ENCODE measurements at regions not wholly inside any gene's neighbourhood (a gene's known extent, or its start where the extent isn't known, plus 50 kb on each side); places are given as distances from the start of the nearest gene placed in this dataset.

DNA sequence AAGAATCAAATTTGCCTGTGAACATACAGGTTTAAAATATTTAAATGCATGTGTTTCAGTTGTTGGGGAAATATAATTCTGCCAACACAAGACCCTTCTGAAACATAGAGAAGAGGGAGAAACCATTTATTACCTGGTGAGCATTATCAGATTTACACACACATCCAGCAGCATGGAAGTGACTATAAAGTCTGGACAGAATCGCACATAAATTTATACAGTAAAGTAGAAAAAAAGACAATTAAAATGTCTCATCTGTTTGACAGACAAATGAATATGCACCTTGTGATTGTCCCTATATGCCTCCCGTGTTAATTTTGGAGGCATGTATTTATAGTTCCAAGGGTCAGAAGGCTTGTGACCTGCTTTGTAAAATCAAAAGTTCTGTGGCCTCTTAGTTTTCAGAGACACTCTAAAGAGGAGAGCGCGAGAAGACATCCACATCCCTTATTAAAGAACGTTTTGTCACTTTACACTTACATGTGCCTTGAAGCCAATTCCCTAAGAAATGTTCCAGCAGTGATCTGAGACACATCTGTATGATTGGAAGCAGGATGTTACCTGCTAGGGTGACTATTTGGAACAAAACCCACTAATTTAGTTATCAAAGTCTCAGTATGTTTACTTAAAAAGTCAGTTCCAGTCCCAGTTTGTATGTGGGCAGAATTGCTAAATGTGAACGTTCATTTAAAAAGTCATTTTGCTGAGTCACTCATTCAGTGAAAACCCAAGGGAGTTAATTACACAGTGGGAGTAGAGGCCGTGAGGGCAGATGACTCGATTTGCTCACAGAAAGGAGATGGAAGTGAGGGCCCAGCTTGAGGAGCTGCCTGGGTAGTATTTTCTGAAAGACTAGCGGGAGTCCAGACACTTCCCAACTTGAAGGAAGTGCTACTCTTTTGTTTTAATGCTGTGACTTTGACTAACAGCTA is 527.6 kb upstream of the MEX3C start:
- H3K9ac ChIP-seq (ENCODE audit: insufficient read depth in 1 of 2, low read length in 2 of 2): no peak overlapping the region
- no peak for DNase-seq
- H3K27me3 ChIP-seq (ENCODE audit: control insufficient read depth in 3 of 3, insufficient read depth in 3 of 3, low read length in 2 of 3): no peaks in the 10 kb centered on the region
- no peak overlapping the region for H3K4me3 ChIP-seq
- H3K27ac ChIP-seq (ENCODE audit: low read depth in 1 of 2, low read length in 1 of 2): no peak overlapping the region
- TF ChIP-seq, protein P1, sequence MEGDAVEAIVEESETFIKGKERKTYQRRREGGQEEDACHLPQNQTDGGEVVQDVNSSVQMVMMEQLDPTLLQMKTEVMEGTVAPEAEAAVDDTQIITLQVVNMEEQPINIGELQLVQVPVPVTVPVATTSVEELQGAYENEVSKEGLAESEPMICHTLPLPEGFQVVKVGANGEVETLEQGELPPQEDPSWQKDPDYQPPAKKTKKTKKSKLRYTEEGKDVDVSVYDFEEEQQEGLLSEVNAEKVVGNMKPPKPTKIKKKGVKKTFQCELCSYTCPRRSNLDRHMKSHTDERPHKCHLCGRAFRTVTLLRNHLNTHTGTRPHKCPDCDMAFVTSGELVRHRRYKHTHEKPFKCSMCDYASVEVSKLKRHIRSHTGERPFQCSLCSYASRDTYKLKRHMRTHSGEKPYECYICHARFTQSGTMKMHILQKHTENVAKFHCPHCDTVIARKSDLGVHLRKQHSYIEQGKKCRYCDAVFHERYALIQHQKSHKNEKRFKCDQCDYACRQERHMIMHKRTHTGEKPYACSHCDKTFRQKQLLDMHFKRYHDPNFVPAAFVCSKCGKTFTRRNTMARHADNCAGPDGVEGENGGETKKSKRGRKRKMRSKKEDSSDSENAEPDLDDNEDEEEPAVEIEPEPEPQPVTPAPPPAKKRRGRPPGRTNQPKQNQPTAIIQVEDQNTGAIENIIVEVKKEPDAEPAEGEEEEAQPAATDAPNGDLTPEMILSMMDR (IDR thresholded peaks at IDR 0.05; ENCODE audit: control extremely low read depth, extremely low read depth): no peak
- ATAC-seq (ENCODE audit: insufficient read depth, low FRiP score): no peak
- 66 to 73% methylated on average over 9 of the region's 9 CpGs for WGBS, 2 donors
- H3K4me1 ChIP-seq (ENCODE audit: control insufficient read depth in 5 of 5, insufficient read depth in 5 of 5, low read length in 5 of 5): no peaks in the 10 kb centered on the region
- peaks cover 0 to 3% (median 0%) of the 10 kb centered on the region in 4 donors for H3K9me3 ChIP-seq (ENCODE audit: control insufficient read depth in 4 of 4, insufficient read depth in 3 of 4, low read length in 3 of 4)
- H3K36me3 ChIP-seq (ENCODE audit: control insufficient read depth in 4 of 4, insufficient read depth in 4 of 4, low read length in 4 of 4): no peaks in the 10 kb centered on the region

DNA sequence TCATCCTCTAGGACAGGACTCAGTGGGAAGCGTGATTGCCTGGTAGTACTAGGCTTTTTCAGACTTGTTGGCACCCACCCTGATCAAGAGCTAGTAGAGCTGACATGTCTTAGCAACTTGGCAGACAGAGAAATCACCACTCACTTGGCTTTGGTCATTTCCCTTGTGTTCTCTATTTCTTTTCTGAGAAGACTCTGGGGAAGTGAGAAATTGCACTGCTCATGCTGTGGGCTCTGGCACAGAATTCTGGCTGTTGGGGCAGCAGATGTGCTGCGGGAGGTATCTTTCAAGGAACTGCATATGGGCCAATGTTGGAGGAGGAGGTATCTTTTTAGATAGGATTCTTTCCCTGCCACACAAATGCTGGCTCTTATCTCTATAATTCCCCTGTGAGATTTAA is 529.1 kb upstream of the MEX3C start:
- TF ChIP-seq, protein P1 (IDR thresholded peaks at IDR 0.05; ENCODE audit: control extremely low read depth, extremely low read depth): no peak
- 90 to 96% methylated on average over 2 of the region's 2 CpGs for WGBS, 2 donors
- no peak overlapping the region for H3K9ac ChIP-seq (ENCODE audit: insufficient read depth in 1 of 2, low read length in 2 of 2)
- ATAC-seq (ENCODE audit: insufficient read depth, low FRiP score): no peak
- DNase-seq: no peak
- H3K4me3 ChIP-seq: no peak overlapping the region
- no peaks in the 10 kb centered on the region for H3K27me3 ChIP-seq (ENCODE audit: control insufficient read depth in 3 of 3, insufficient read depth in 3 of 3, low read length in 2 of 3)
- H3K27ac ChIP-seq (ENCODE audit: low read depth in 1 of 2, low read length in 1 of 2): no peak overlapping the region
- H3K36me3 ChIP-seq (ENCODE audit: control insufficient read depth in 4 of 4, insufficient read depth in 4 of 4, low read length in 4 of 4): no peaks in the 10 kb centered on the region
- H3K4me1 ChIP-seq (ENCODE audit: control insufficient read depth in 5 of 5, insufficient read depth in 5 of 5, low read length in 5 of 5): no peaks in the 10 kb centered on the region
- no peaks in the 10 kb centered on the region for H3K9me3 ChIP-seq (ENCODE audit: control insufficient read depth in 4 of 4, insufficient read depth in 3 of 4, low read length in 3 of 4)

- H3K36me3 ChIP-seq (ENCODE audit: control insufficient read depth in 4 of 4, insufficient read depth in 4 of 4, low read length in 4 of 4): no peaks in the 10 kb centered on the region
- no peak overlapping the region for H3K4me3 ChIP-seq
- TF ChIP-seq, protein P1 (IDR thresholded peaks at IDR 0.05; ENCODE audit: control extremely low read depth, extremely low read depth): no peak
- no peak overlapping the region for H3K27ac ChIP-seq (ENCODE audit: low read depth in 1 of 2, low read length in 1 of 2)
- DNase-seq (no peak), ATAC-seq (ENCODE audit: insufficient read depth, low FRiP score) (no peak)
- H3K9me3 ChIP-seq (ENCODE audit: control insufficient read depth in 4 of 4, insufficient read depth in 3 of 4, low read length in 3 of 4): no peaks in the 10 kb centered on the region
- H3K4me1 ChIP-seq (ENCODE audit: control insufficient read depth in 5 of 5, insufficient read depth in 5 of 5, low read length in 5 of 5): no peaks in the 10 kb centered on the region
- no peak overlapping the region for H3K9ac ChIP-seq (ENCODE audit: insufficient read depth in 1 of 2, low read length in 2 of 2)
- no peaks in the 10 kb centered on the region for H3K27me3 ChIP-seq (ENCODE audit: control insufficient read depth in 3 of 3, insufficient read depth in 3 of 3, low read length in 2 of 3)
Observed at GRCh38 chr18:51727780-51728179, 530.3 kb upstream of the MEX3C start.

Measured in lung (tissue), 11 donors.